ENCODE measurements at regions not wholly inside any gene's neighbourhood (a gene's known extent, or its start where the extent isn't known, plus 50 kb on each side); places are given as distances from the start of the nearest gene placed in this dataset.

- TF ChIP-seq CTCF (IDR thresholded peaks at IDR 0.05; ENCODE audit: low read depth, low read length, poor library complexity, severe bottlenecking) (no peak), EZH2phosphoT487 (IDR thresholded peaks at IDR 0.05; ENCODE audit: borderline replicate concordance, low read length) (no peak)
These were observed 81.7 kb downstream of the CYB561 start for GRCh38 chr17:63364387-63364786.
